IMR-90 (cell line): ENCODE measurements at regions not wholly inside any gene's neighbourhood (a gene's known extent, or its start where the extent isn't known, plus 50 kb on each side); places are given as distances from the start of the nearest gene placed in this dataset.

ENCODE experiments used
- ATAC-seq: fragments of 200-7000 bp; cut with Tn5 transposase; 2 replicates; pipeline ENCODE4 v1.9.1; 2020; ENCODE audit warnings: low read depth, mild to moderate bottlenecking, moderate library complexity
- BruUV-seq: library from RNA; stranded (reverse); fragments of 400-500 nt; replicated peaks from 2 replicates; lab custom pipeline; 2021; lab: Mats Ljungman, UMichigan
- CTCF ChIA-PET: fragments of 300-600 bp; formaldehyde crosslinking; extraction: SDS; loops from one replicate; lab custom pipeline; 2021; ENCODE audit warnings: antibody characterized with exemption; lab: Yijun Ruan, JAX
- POLR2A ChIA-PET: fragments of 300-600 bp; sonication (Branson Sonifier 250); formaldehyde crosslinking; loops from one replicate; lab custom pipeline; 2022; ENCODE audit warnings: antibody characterized with exemption; ENCODE audit not compliant: unreplicated experiment; lab: Charles Lee
- DNase-seq: peaks from one replicate; pipeline ENCODE4 v3.0.0; 2013
- H2AFZ ChIP-seq: replicated peaks from 2 replicates; pipeline ENCODE3; 2013; ENCODE audit warnings: low read length, mild to moderate bottlenecking; ENCODE audit not compliant: poor library complexity
- H2AK5ac ChIP-seq: 2 replicates; pipeline ENCODE4 v1.6.1; 2013; ENCODE audit warnings: low read depth, low read length, inconsistent platforms
- H2AK9ac ChIP-seq: replicated peaks from 2 replicates; pipeline ENCODE3; 2013; ENCODE audit warnings: mild to moderate bottlenecking, low read depth, low read length, moderate library complexity; ENCODE audit not compliant: poor library complexity
- H2BK120ac ChIP-seq: 2 replicates; pipeline ENCODE4 v1.6.1; 2013; ENCODE audit warnings: low read depth, low read length, inconsistent platforms
- H2BK15ac ChIP-seq: 3 replicates; pipeline ENCODE4 v1.6.1; 2013; ENCODE audit warnings: low read depth, low read length, inconsistent platforms
- H2BK20ac ChIP-seq: 2 replicates; pipeline ENCODE4 v1.6.1; 2013; ENCODE audit warnings: low read depth, mild to moderate bottlenecking, inconsistent platforms, low read length, moderate library complexity
- H2BK5ac ChIP-seq: 2 replicates; pipeline ENCODE4 v1.6.1; 2013; ENCODE audit warnings: mild to moderate bottlenecking, low read depth, low read length, inconsistent platforms; ENCODE audit not compliant: poor library complexity, severe bottlenecking
- H3K14ac ChIP-seq: replicated peaks from 2 replicates; pipeline ENCODE4 v1.6.1; 2013; ENCODE audit warnings: low read depth, low read length, inconsistent platforms
- H3K18ac ChIP-seq: 2 replicates; pipeline ENCODE4 v1.6.1; 2013; ENCODE audit warnings: low read depth, low read length, control low read depth
- H3K23ac ChIP-seq: 2 replicates; pipeline ENCODE4 v1.6.1; 2013; ENCODE audit warnings: low read depth, low read length, inconsistent platforms
- H3K27ac ChIP-seq: 2 replicates; pipeline ENCODE4 v1.5.1; 2013; ENCODE audit warnings: mild to moderate bottlenecking, control low read depth, low read length; ENCODE audit not compliant: insufficient read depth
- H3K27me3 ChIP-seq: 2 replicates; pipeline ENCODE4 v1.6.1; 2013; ENCODE audit warnings: low read length; ENCODE audit not compliant: control insufficient read depth, insufficient read depth
- H3K36me3 ChIP-seq: 2 replicates; pipeline ENCODE4 v1.6.1; 2013; ENCODE audit warnings: low read length, mixed read lengths; ENCODE audit not compliant: control insufficient read depth, insufficient read depth
- H3K4ac ChIP-seq: 2 replicates; pipeline ENCODE4 v1.6.1; 2013; ENCODE audit warnings: low read depth, low read length, inconsistent platforms
- H3K4me1 ChIP-seq: 2 replicates; pipeline ENCODE4 v1.6.1; 2013; ENCODE audit warnings: low read length, mixed read lengths; ENCODE audit not compliant: control insufficient read depth, insufficient read depth
- H3K4me2 ChIP-seq: 2 replicates; pipeline ENCODE4 v1.6.1; 2013; ENCODE audit warnings: low read depth, mild to moderate bottlenecking, control low read depth, low read length, moderate library complexity
- H3K4me3 ChIP-seq: 2 replicates; pipeline ENCODE4 v1.5.1; 2013; ENCODE audit warnings: low read depth, mild to moderate bottlenecking, control low read depth, low read length, moderate library complexity; ENCODE audit not compliant: insufficient read depth
- H3K56ac ChIP-seq: 2 replicates; pipeline ENCODE4 v1.6.1; 2013; ENCODE audit warnings: low read length, inconsistent platforms; ENCODE audit not compliant: insufficient read depth; ENCODE audit errors: extremely low read depth
- H3K79me1 ChIP-seq, 2 experiments: 2 replicates each; pipeline ENCODE4 v1.6.1; 2013; ENCODE audit warnings: low read length in 2 of 2, inconsistent platforms in 1 of 2, low read depth in 1 of 2
- H3K9ac ChIP-seq: 2 replicates; pipeline ENCODE4 v1.6.1; 2013; ENCODE audit warnings: low read depth, low read length, control low read depth
- H3K9me1 ChIP-seq: 2 replicates; pipeline ENCODE4 v1.6.1; 2013; ENCODE audit warnings: low read length, inconsistent platforms; ENCODE audit not compliant: insufficient read depth
- H3K9me3 ChIP-seq: 2 replicates; pipeline ENCODE4 v1.6.1; 2013; ENCODE audit warnings: low read length; ENCODE audit not compliant: control insufficient read depth, insufficient read depth
- H4K20me1 ChIP-seq: 2 replicates; pipeline ENCODE4 v1.6.1; 2013; ENCODE audit warnings: low read length, inconsistent platforms; ENCODE audit not compliant: insufficient read depth
- H4K5ac ChIP-seq: 2 replicates; pipeline ENCODE4 v1.6.1; 2013; ENCODE audit warnings: mild to moderate bottlenecking, low read depth, low read length, control low read depth
- H4K8ac ChIP-seq, 2 experiments: 2 replicates each; pipeline ENCODE4 v1.6.1; 2013; ENCODE audit warnings: low read depth in 2 of 2, low read length in 2 of 2, control low read depth in 1 of 2, inconsistent platforms in 1 of 2
- H4K91ac ChIP-seq: 2 replicates; pipeline ENCODE4 v1.6.1; 2013; ENCODE audit warnings: low read depth, low read length, inconsistent platforms; ENCODE audit not compliant: insufficient read depth
- BHLHE40 ChIP-seq: fragments of 150-350 bp; IDR thresholded peaks from 2 replicates; pipeline ENCODE4 v1.6.1; 2016; ENCODE audit warnings: mild to moderate bottlenecking, low read depth, low read length
- CEBPB ChIP-seq: IDR thresholded peaks from 2 replicates; pipeline ENCODE4 v1.6.1; 2012; ENCODE audit warnings: low read depth, low read length, improper control_type of control experiment
- FOS ChIP-seq: fragments of 150-350 bp; IDR thresholded peaks from 2 replicates; pipeline ENCODE4 v1.6.1; 2016; ENCODE audit warnings: low read depth, low read length
- MAZ ChIP-seq: IDR thresholded peaks from 2 replicates; pipeline ENCODE4 v1.6.1; 2012; ENCODE audit warnings: low read depth, mild to moderate bottlenecking, low read length, improper control_type of control experiment, moderate library complexity, borderline replicate concordance
- MXI1 ChIP-seq: IDR thresholded peaks from 2 replicates; pipeline ENCODE4 v1.6.1; 2012; ENCODE audit warnings: low read depth, mild to moderate bottlenecking, low read length, moderate library complexity, borderline replicate concordance
- NFE2L2 ChIP-seq: fragments of 150-350 bp; IDR thresholded peaks from 2 replicates; pipeline ENCODE4 v1.6.1; 2016; ENCODE audit warnings: low read depth, mild to moderate bottlenecking, low read length
- POLR2A ChIP-seq: IDR thresholded peaks from 2 replicates; pipeline ENCODE4 v1.6.1; 2012; ENCODE audit warnings: mild to moderate bottlenecking, low read depth, low read length
- RAD21 ChIP-seq: IDR thresholded peaks from 2 replicates; pipeline ENCODE4 v1.6.1; 2012; ENCODE audit warnings: low read length, improper control_type of control experiment
- RCOR1 ChIP-seq: IDR thresholded peaks from 2 replicates; pipeline ENCODE4 v1.6.1; 2012; ENCODE audit warnings: mild to moderate bottlenecking, low read length, improper control_type of control experiment; ENCODE audit not compliant: insufficient replicate concordance
- RFX5 ChIP-seq: IDR thresholded peaks from 2 replicates; pipeline ENCODE4 v1.8.0; 2012; ENCODE audit warnings: low read depth, mild to moderate bottlenecking, low read length, moderate library complexity
- USF2 ChIP-seq: fragments of 150-350 bp; IDR thresholded peaks from 2 replicates; pipeline ENCODE4 v1.6.1; 2017; ENCODE audit warnings: mild to moderate bottlenecking, antibody characterized with exemption, low read length, low read depth
- WGBS, 2 experiments: methylation state at CpG; one replicate each; pipeline versions ENCODE4 v1.1.5 to v1.1.7; 2013; ENCODE audit warnings: missing lambda C conversion rate in 2 of 2; ENCODE audit not compliant: insufficient read length in 1 of 2; ENCODE audit errors: extremely low coverage in 2 of 2; 5-methylcytosine and 5-hydroxymethylcytosine counted together
- dilution Hi-C: fragments of 300-500 bp; cut with HindIII; formaldehyde crosslinking; loops from one replicate; pipeline ENCODE4 v1.14.3; 2018; ENCODE audit warnings: low sequenced_read_pairs; ENCODE audit not compliant: unreplicated experiment
- in situ Hi-C: fragments of 300-500 bp; cut with MboI; formaldehyde crosslinking; loops from 3 replicates; pipeline ENCODE4 v1.14.3; 2019; ENCODE audit warnings: low sequenced_read_pairs, inconsistent platforms, mixed read lengths
- intact Hi-C: fragments of 100-400 bp; cut with micrococcal nuclease; formaldehyde crosslinking; loops from 2 replicates; pipeline ENCODE4 v1.10.0; 2022
- TF ChIP-seq, protein P1 (sequence below): fragments of 150-350 bp; IDR thresholded peaks from 2 replicates; pipeline ENCODE4 v1.6.1; 2016; ENCODE audit warnings: low read depth, mild to moderate bottlenecking, low read length, moderate library complexity, borderline replicate concordance

GRCh38 chr4:32145987-32146386 is 1425.8 kb downstream of the PCDH7 start:
- Histone ChIP-seq H3K9me1 (no peaks in the 10 kb centered on the region), H3K79me1 (no peaks in the 10 kb centered on the region), H3K9me3 (no peaks in the 10 kb centered on the region), H3K9ac (no peak overlapping the region), H4K5ac (no peak overlapping the region), H3K4me2 (no peak overlapping the region), H3K18ac (no peak overlapping the region), H3K27me3 (no peaks in the 10 kb centered on the region), H3K27ac (no peak overlapping the region), H3K14ac (no peak overlapping the region), H3K4me1 (no peaks in the 10 kb centered on the region), H3K56ac (no peak overlapping the region), H2BK120ac (no peak overlapping the region), H2BK15ac (no peak overlapping the region), H3K4ac (no peak overlapping the region), H4K91ac (no peak overlapping the region), H3K4me3 (no peak overlapping the region), H3K23ac (no peak overlapping the region), H2BK20ac (no peak overlapping the region), H4K20me1 (no peaks in the 10 kb centered on the region), H2AK9ac (no peak overlapping the region), H4K8ac (no peak overlapping the region), H2AK5ac (no peak overlapping the region), H2BK5ac (no peak overlapping the region), H3K36me3 (no peaks in the 10 kb centered on the region), H2AFZ (no peak overlapping the region)
- 50% methylated on average over 1 of the region's 5 CpGs; no CpG with 5 or more reads in 1 of the 2 experiments for WGBS, 2 experiments
- dilution Hi-C loops: no loop called here
- no TSS peak for BruUV-seq
- ChIA-PET POLR2A (no interaction called here), CTCF (no interaction called here)
- in situ Hi-C loops: no loop called here
- DNase-seq (no peak), ATAC-seq (no peak)
- TF ChIP-seq FOS (no peak), USF2 (no peak), MAZ (no peak), RAD21 (no peak), POLR2A (no peak), BHLHE40 (no peak), RCOR1 (no peak), RFX5 (no peak), NFE2L2 (no peak), CEBPB (no peak), MXI1 (no peak)
- TF ChIP-seq, protein P1, sequence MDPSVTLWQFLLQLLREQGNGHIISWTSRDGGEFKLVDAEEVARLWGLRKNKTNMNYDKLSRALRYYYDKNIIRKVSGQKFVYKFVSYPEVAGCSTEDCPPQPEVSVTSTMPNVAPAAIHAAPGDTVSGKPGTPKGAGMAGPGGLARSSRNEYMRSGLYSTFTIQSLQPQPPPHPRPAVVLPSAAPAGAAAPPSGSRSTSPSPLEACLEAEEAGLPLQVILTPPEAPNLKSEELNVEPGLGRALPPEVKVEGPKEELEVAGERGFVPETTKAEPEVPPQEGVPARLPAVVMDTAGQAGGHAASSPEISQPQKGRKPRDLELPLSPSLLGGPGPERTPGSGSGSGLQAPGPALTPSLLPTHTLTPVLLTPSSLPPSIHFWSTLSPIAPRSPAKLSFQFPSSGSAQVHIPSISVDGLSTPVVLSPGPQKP: no peak
- intact Hi-C loops: no loop called here
